ENCODE measurements at regions not wholly inside any gene's neighbourhood (a gene's known extent, or its start where the extent isn't known, plus 50 kb on each side); places are given as distances from the start of the nearest gene placed in this dataset.
"Not testable (repeated sequence)": the region's sequence is repeated elsewhere in the genome, so short reads cannot be mapped to it uniquely, and the experiment has no call there.

GRCh38 chr5:116945613-116946382, 371.2 kb upstream of the SEMA6A start:
- not testable (repeated sequence) for TF ChIP-seq ELK1 (IDR thresholded peaks at IDR 0.05; ENCODE audit: low read depth, low read length); PAX5 (IDR thresholded peaks at IDR 0.05; ENCODE audit: borderline replicate concordance, low read depth, low read length); SIX5 (IDR thresholded peaks at IDR 0.05; ENCODE audit: low read depth, low read length, severe bottlenecking); CTCF (IDR thresholded peaks at IDR 0.05 in 2 of 3, conservative IDR thresholded peaks at IDR 0.05 in 1 of 3; ENCODE audit: control insufficient read depth in 2 of 3, extremely low read depth in 1 of 3, insufficient read depth in 1 of 3, low read depth in 3 of 3, low read length in 3 of 3); POLR2AphosphoS5 (IDR thresholded peaks at IDR 0.05; ENCODE audit: low read length)

Measured in GM12878 (cell line).